ENCODE measurements at regions not wholly inside any gene's neighbourhood (a gene's known extent, or its start where the extent isn't known, plus 50 kb on each side); places are given as distances from the start of the nearest gene placed in this dataset.

DNA sequence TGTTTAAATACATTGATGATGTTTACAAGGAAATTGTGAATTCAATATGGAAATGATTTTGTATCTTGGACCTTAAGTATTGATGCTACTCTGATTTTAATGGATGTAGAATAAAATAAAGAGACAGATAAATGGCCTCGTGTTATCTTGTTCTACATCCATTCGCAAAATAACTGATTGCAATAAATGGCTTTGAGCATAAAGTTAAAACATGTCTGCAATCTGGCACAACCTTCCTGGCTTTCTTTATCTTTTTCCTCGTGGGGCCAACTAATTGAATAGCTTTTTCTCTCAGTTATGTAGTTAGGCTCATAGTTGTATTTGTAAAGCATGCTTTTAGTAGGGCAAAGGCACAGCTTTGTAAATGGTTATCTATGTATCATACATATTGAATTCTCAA is 691.4 kb downstream of the CDH8 start:
- no peaks in the 10 kb centered on the region for H3K4me1 ChIP-seq (ENCODE audit: insufficient read depth, low read length)
- no peak overlapping the region for H3K4me3 ChIP-seq (ENCODE audit: insufficient read depth, low read length)
- H3K79me2 ChIP-seq (ENCODE audit: insufficient read depth, low read length): no peaks in the 10 kb centered on the region
- no peaks in the 10 kb centered on the region for H3K36me3 ChIP-seq (ENCODE audit: insufficient read depth, low read length)
- H4K20me1 ChIP-seq (ENCODE audit: insufficient read depth, low read length): no peaks in the 10 kb centered on the region
- peaks cover 2% of the 10 kb centered on the region for H3K9me3 ChIP-seq (ENCODE audit: low read depth, low read length)
- no peaks in the 10 kb centered on the region for H3K27me3 ChIP-seq (ENCODE audit: insufficient read depth, low read length)
- H3K4me2 ChIP-seq (ENCODE audit: insufficient read depth, low read length): no peak overlapping the region
- no peak overlapping the region for H3K27ac ChIP-seq (ENCODE audit: low read depth, low read length)
- TF ChIP-seq, protein P1, sequence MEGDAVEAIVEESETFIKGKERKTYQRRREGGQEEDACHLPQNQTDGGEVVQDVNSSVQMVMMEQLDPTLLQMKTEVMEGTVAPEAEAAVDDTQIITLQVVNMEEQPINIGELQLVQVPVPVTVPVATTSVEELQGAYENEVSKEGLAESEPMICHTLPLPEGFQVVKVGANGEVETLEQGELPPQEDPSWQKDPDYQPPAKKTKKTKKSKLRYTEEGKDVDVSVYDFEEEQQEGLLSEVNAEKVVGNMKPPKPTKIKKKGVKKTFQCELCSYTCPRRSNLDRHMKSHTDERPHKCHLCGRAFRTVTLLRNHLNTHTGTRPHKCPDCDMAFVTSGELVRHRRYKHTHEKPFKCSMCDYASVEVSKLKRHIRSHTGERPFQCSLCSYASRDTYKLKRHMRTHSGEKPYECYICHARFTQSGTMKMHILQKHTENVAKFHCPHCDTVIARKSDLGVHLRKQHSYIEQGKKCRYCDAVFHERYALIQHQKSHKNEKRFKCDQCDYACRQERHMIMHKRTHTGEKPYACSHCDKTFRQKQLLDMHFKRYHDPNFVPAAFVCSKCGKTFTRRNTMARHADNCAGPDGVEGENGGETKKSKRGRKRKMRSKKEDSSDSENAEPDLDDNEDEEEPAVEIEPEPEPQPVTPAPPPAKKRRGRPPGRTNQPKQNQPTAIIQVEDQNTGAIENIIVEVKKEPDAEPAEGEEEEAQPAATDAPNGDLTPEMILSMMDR (IDR thresholded peaks at IDR 0.05; ENCODE audit: extremely low read depth, low read depth, low read length): no peak
- no peak for DNase-seq (ENCODE audit: insufficient read length, low spot score, missing footprints)
- H2AFZ ChIP-seq (ENCODE audit: low read length): no peak overlapping the region

DNA sequence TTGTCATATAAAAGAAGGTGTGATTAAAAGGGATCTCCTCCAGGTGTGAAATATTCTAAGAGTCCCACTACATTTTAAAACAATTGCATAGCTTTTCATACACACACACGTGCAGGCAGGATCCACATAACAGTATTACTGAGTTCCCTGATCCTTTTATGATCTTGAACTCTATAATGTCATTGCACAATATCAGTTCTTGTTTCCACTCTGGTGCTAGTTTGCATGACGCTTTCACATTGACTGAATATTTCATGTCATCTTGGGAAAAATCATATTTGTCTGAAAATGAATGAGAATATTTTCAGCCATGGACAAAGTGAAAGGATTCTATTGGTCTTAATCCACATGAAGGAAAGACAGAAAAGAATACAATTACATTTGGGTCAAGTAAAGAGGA is 703.8 kb downstream of the CDH8 start:
- Histone ChIP-seq H2AFZ (ENCODE audit: low read length) (no peak overlapping the region), H3K27ac (ENCODE audit: low read depth, low read length) (no peak overlapping the region), H4K20me1 (ENCODE audit: insufficient read depth, low read length) (no peaks in the 10 kb centered on the region), H3K36me3 (ENCODE audit: insufficient read depth, low read length) (no peaks in the 10 kb centered on the region), H3K4me2 (ENCODE audit: insufficient read depth, low read length) (no peak overlapping the region), H3K9me3 (ENCODE audit: low read depth, low read length) (no peaks in the 10 kb centered on the region), H3K27me3 (ENCODE audit: insufficient read depth, low read length) (no peaks in the 10 kb centered on the region), H3K79me2 (ENCODE audit: insufficient read depth, low read length) (no peaks in the 10 kb centered on the region), H3K4me3 (ENCODE audit: insufficient read depth, low read length) (no peak overlapping the region), H3K4me1 (ENCODE audit: insufficient read depth, low read length) (no peaks in the 10 kb centered on the region)
- TF ChIP-seq, protein P1 (IDR thresholded peaks at IDR 0.05; ENCODE audit: extremely low read depth, low read depth, low read length): no peak
- no peak for DNase-seq (ENCODE audit: insufficient read length, low spot score, missing footprints)

DNA sequence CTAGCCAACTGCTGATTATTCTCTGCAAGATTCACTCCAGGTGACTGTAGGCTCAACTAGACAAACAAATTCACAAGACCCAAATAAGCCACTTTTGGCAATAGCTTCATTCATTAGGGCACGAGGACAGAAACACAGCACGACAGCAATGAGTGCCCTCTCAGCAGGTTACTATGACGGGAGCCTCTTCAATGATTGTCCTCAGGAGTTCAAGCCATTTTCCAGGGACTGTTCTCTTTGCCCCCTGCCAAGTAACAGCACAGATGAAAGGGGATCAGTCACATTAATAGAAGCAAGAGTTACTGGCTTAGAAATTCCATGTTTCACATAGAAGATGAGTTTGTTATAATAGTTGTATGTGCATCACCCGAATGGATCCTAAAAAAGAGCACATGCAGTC is 712.2 kb downstream of the CDH8 start:
- TF ChIP-seq, protein P1 (IDR thresholded peaks at IDR 0.05; ENCODE audit: extremely low read depth, low read depth, low read length): no peak
- no peak overlapping the region for H3K27ac ChIP-seq (ENCODE audit: low read depth, low read length)
- H3K4me2 ChIP-seq (ENCODE audit: insufficient read depth, low read length): no peak overlapping the region
- no peak for DNase-seq (ENCODE audit: insufficient read length, low spot score, missing footprints)
- H3K79me2 ChIP-seq (ENCODE audit: insufficient read depth, low read length): no peaks in the 10 kb centered on the region
- no peaks in the 10 kb centered on the region for H3K4me1 ChIP-seq (ENCODE audit: insufficient read depth, low read length)
- H2AFZ ChIP-seq (ENCODE audit: low read length): no peak overlapping the region
- H3K27me3 ChIP-seq (ENCODE audit: insufficient read depth, low read length): no peaks in the 10 kb centered on the region
- H3K36me3 ChIP-seq (ENCODE audit: insufficient read depth, low read length): no peaks in the 10 kb centered on the region
- H3K9me3 ChIP-seq (ENCODE audit: low read depth, low read length): no peaks in the 10 kb centered on the region
- no peak overlapping the region for H3K4me3 ChIP-seq (ENCODE audit: insufficient read depth, low read length)
- no peaks in the 10 kb centered on the region for H4K20me1 ChIP-seq (ENCODE audit: insufficient read depth, low read length)

DNA sequence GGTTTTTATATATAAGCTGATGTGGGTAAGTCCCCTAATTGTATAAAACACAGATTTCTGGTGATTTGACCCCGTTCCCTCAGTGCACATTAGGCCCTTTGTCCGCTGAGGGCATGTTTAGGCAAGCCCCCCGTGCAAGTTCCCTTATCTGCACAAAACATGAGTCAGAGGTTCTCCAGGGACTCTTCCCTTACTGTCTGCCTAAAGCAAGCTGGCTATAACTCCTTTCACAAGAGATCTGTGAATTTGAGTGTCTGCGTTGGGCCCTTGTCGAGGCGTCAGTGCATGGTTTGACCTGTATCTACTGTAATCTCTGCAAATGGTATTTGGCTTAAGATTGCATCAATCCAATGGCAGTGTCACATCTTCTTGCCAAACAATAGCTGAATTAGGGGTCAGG is 712.8 kb downstream of the CDH8 start:
- TF ChIP-seq, protein P1 (IDR thresholded peaks at IDR 0.05; ENCODE audit: extremely low read depth, low read depth, low read length): no peak
- Histone ChIP-seq H3K4me1 (ENCODE audit: insufficient read depth, low read length) (no peaks in the 10 kb centered on the region), H3K36me3 (ENCODE audit: insufficient read depth, low read length) (no peaks in the 10 kb centered on the region), H3K79me2 (ENCODE audit: insufficient read depth, low read length) (no peaks in the 10 kb centered on the region), H3K27me3 (ENCODE audit: insufficient read depth, low read length) (no peaks in the 10 kb centered on the region), H3K27ac (ENCODE audit: low read depth, low read length) (no peak overlapping the region), H3K4me2 (ENCODE audit: insufficient read depth, low read length) (no peak overlapping the region), H3K9me3 (ENCODE audit: low read depth, low read length) (no peaks in the 10 kb centered on the region), H4K20me1 (ENCODE audit: insufficient read depth, low read length) (no peaks in the 10 kb centered on the region), H2AFZ (ENCODE audit: low read length) (no peak overlapping the region), H3K4me3 (ENCODE audit: insufficient read depth, low read length) (no peak overlapping the region)
- no peak for DNase-seq (ENCODE audit: insufficient read length, low spot score, missing footprints)
